H9 (cell line): ENCODE measurements at regions not wholly inside any gene's neighbourhood (a gene's known extent, or its start where the extent isn't known, plus 50 kb on each side); places are given as distances from the start of the nearest gene placed in this dataset.

Source experiments
- DNase-seq: peaks from one replicate; pipeline ENCODE4 v3.0.0-alpha.2; 2017
- H2AFZ ChIP-seq: one replicate; pipeline ENCODE4 v1.6.1; 2013; ENCODE audit warnings: mild to moderate bottlenecking, low read length, control low read depth, moderate library complexity
- H2AK5ac ChIP-seq: 2 replicates; pipeline ENCODE4 v1.6.1; 2013; ENCODE audit warnings: low read length, control low read depth, mixed read lengths; ENCODE audit not compliant: insufficient read length
- H2BK120ac ChIP-seq: one replicate; pipeline ENCODE4 v1.6.1; 2013; ENCODE audit warnings: low read depth, mild to moderate bottlenecking, low read length, control low read depth, inconsistent platforms; ENCODE audit not compliant: poor library complexity, severe bottlenecking
- H2BK12ac ChIP-seq: 2 replicates; pipeline ENCODE4 v1.6.1; 2013; ENCODE audit warnings: low read length, control low read depth, mixed read lengths, low read depth; ENCODE audit not compliant: insufficient read length
- H2BK15ac ChIP-seq: 2 replicates; pipeline ENCODE4 v1.6.1; 2013; ENCODE audit warnings: low read depth, low read length, control low read depth
- H2BK20ac ChIP-seq: one replicate; pipeline ENCODE4 v1.6.1; 2013; ENCODE audit warnings: low read depth, mild to moderate bottlenecking, low read length, control low read depth, inconsistent platforms; ENCODE audit not compliant: poor library complexity, severe bottlenecking
- H2BK5ac ChIP-seq: 2 replicates; pipeline ENCODE4 v1.6.1; 2013; ENCODE audit warnings: low read length, control low read depth, mixed read lengths; ENCODE audit not compliant: insufficient read length
- H3K14ac ChIP-seq: 2 replicates; pipeline ENCODE4 v1.6.1; 2013; ENCODE audit warnings: low read length, control low read depth; ENCODE audit not compliant: insufficient read depth
- H3K18ac ChIP-seq: 2 replicates; pipeline ENCODE4 v1.6.1; 2013; ENCODE audit warnings: low read depth, mild to moderate bottlenecking, mixed read lengths, low read length, control low read depth; ENCODE audit not compliant: insufficient read length
- H3K23ac ChIP-seq: 2 replicates; pipeline ENCODE4 v1.6.1; 2013; ENCODE audit warnings: low read length, control low read depth, mixed read lengths, low read depth; ENCODE audit not compliant: insufficient read length
- H3K23me2 ChIP-seq: 2 replicates; pipeline ENCODE4 v1.6.1; 2013; ENCODE audit warnings: low read depth, mild to moderate bottlenecking, mixed read lengths, low read length, control low read depth; ENCODE audit not compliant: insufficient read length, poor library complexity, severe bottlenecking
- H3K27ac ChIP-seq: 2 replicates; pipeline ENCODE4 v1.5.1; 2013; ENCODE audit warnings: low read length, control low read depth, mixed read lengths, low read depth; ENCODE audit not compliant: insufficient read length
- H3K27me3 ChIP-seq: 2 replicates; pipeline ENCODE4 v1.6.1; 2013; ENCODE audit warnings: low read length, control low read depth, inconsistent platforms; ENCODE audit not compliant: insufficient read depth
- H3K4ac ChIP-seq: 2 replicates; pipeline ENCODE4 v1.6.1; 2013; ENCODE audit warnings: low read depth, mild to moderate bottlenecking, control low read depth, inconsistent platforms, low read length, moderate library complexity
- H3K4me1 ChIP-seq: 2 replicates; pipeline ENCODE4 v1.6.1; 2013; ENCODE audit warnings: low read length, control low read depth, inconsistent platforms; ENCODE audit not compliant: insufficient read depth
- H3K4me2 ChIP-seq: 2 replicates; pipeline ENCODE4 v1.6.1; 2013; ENCODE audit warnings: low read length, control low read depth, mixed read lengths; ENCODE audit not compliant: insufficient read length, insufficient read depth
- H3K56ac ChIP-seq: 2 replicates; pipeline ENCODE4 v1.6.1; 2013; ENCODE audit warnings: low read depth, mild to moderate bottlenecking, mixed read lengths, low read length, control low read depth; ENCODE audit not compliant: insufficient read length
- H3K79me1 ChIP-seq: 2 replicates; pipeline ENCODE4 v1.6.1; 2013; ENCODE audit warnings: low read depth, mild to moderate bottlenecking, moderate library complexity, low read length, control low read depth, inconsistent platforms; ENCODE audit not compliant: insufficient read depth, poor library complexity, severe bottlenecking
- H3K79me2 ChIP-seq: 2 replicates; pipeline ENCODE4 v1.6.1; 2013; ENCODE audit warnings: low read length, control low read depth, inconsistent platforms; ENCODE audit not compliant: insufficient read depth
- H3K9ac ChIP-seq: 2 replicates; pipeline ENCODE4 v1.6.1; 2013; ENCODE audit warnings: low read length, control low read depth, mixed read lengths; ENCODE audit not compliant: insufficient read length; ENCODE audit errors: extremely low read depth
- H3K9me3 ChIP-seq: one replicate; pipeline ENCODE4 v1.6.1; 2013; ENCODE audit warnings: low read depth, low read length, inconsistent platforms; ENCODE audit not compliant: control insufficient read depth
- H3T11ph ChIP-seq: one replicate; pipeline ENCODE4 v1.6.1; 2013; ENCODE audit warnings: mild to moderate bottlenecking, low read length, control low read depth, inconsistent platforms
- H4K20me1 ChIP-seq: one replicate; pipeline ENCODE4 v1.6.1; 2013; ENCODE audit not compliant: control insufficient read depth, insufficient read length, insufficient read depth
- H4K5ac ChIP-seq: 2 replicates; pipeline ENCODE4 v1.6.1; 2013; ENCODE audit warnings: low read depth, mild to moderate bottlenecking, mixed read lengths, low read length, control low read depth; ENCODE audit not compliant: insufficient read length
- H4K8ac ChIP-seq: replicated peaks from 2 replicates; pipeline ENCODE4 v1.6.1; 2013; ENCODE audit warnings: low read length, control low read depth, mixed read lengths, low read depth; ENCODE audit not compliant: insufficient read length
- H4K91ac ChIP-seq: 2 replicates; pipeline ENCODE4 v1.6.1; 2013; ENCODE audit warnings: low read depth, mild to moderate bottlenecking, moderate library complexity, mixed read lengths, low read length, control low read depth; ENCODE audit not compliant: insufficient read length
- H3K27ac Mint-ChIP-seq, 3 experiments: 2 replicates in 2 of 3; 3 replicates in 1 of 3; pipeline ENCODE4 v1.8.0; 2020 to 2021; ENCODE audit warnings: mixed read lengths in 3 of 3, mild to moderate bottlenecking in 1 of 3, moderate library complexity in 1 of 3
- H3K27me3 Mint-ChIP-seq: 2 replicates; pipeline ENCODE4 v1.8.0; 2021; ENCODE audit warnings: low read depth, mild to moderate bottlenecking, moderate library complexity, mixed read lengths
- H3K36me3 Mint-ChIP-seq, 3 experiments: 2 replicates in 2 of 3; 3 replicates in 1 of 3; pipeline ENCODE4 v1.8.0; 2020 to 2021; ENCODE audit warnings: low read depth in 3 of 3, mixed read lengths in 3 of 3; ENCODE audit not compliant: insufficient read depth in 1 of 3
- H3K4me1 Mint-ChIP-seq, 2 experiments: 2 replicates each; pipeline ENCODE4 v1.8.0; 2020; ENCODE audit warnings: mixed read lengths in 2 of 2
- H3K4me3 Mint-ChIP-seq, 2 experiments: 2 replicates in 1 of 2; 3 replicates in 1 of 2; pipeline ENCODE4 v1.8.0; 2020 to 2021; ENCODE audit warnings: mild to moderate bottlenecking in 2 of 2, mixed read lengths in 2 of 2, moderate library complexity in 1 of 2
- H3K9me3 Mint-ChIP-seq, 2 experiments: 2 replicates in 1 of 2; 3 replicates in 1 of 2; pipeline ENCODE4 v1.8.0; 2020; ENCODE audit warnings: mild to moderate bottlenecking in 2 of 2, mixed read lengths in 2 of 2, moderate library complexity in 1 of 2
- WGBS: extraction: QIAGEN DNeasy Blood & Tissue Kit; methylation state at CpG from one replicate; pipeline ENCODE4 v1.1.7; 2013; ENCODE audit warnings: missing lambda C conversion rate, low lambda C conversion rate, mixed read lengths; ENCODE audit not compliant: insufficient read length; ENCODE audit errors: extremely low coverage; 5-methylcytosine and 5-hydroxymethylcytosine counted together
- TF ChIP-seq, protein P1 (sequence below): fragments of 200-600 bp; sonication (generic); conservative IDR thresholded peaks from 3 replicates; pipeline ENCODE4 v1.8.0; 2021; ENCODE audit warnings: antibody characterized with exemption, mild to moderate bottlenecking

DNA sequence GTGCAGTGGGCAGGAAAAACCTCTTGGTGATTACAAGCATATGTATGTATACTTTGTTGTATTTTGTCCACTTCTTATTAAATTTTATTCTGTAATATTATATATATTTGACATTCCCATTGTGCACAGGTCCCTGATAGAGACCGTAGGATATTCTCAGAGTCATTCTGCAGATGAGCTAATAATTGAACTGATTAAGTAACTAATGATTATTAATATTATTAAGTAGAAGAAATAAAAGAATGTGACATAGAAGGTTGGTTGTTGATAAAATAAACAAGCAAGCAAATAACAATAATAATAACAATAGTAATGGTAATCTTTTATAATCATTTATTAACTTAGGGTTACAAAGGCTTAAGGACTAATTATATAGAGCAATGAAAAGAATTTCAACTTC is 780.6 kb upstream of the ZWINT start:
- Histone ChIP-seq H3K27ac (no peak overlapping the region), H3K79me2 (no peaks in the 10 kb centered on the region), H4K91ac (no peak overlapping the region), H3K14ac (no peak overlapping the region), H2BK15ac (no peak overlapping the region), H2AK5ac (no peak overlapping the region), H3K9ac (no peak overlapping the region), H3K23me2 (no peaks in the 10 kb centered on the region), H3K4me2 (no peak overlapping the region), H2AFZ (no peak overlapping the region), H2BK12ac (no peak overlapping the region), H2BK20ac (no peak overlapping the region), H3K79me1 (no peaks in the 10 kb centered on the region), H4K20me1 (no peaks in the 10 kb centered on the region), H4K5ac (no peak overlapping the region), H3K23ac (no peak overlapping the region), H3K18ac (no peak overlapping the region), H2BK120ac (no peak overlapping the region), H3T11ph (no peak overlapping the region), H2BK5ac (no peak overlapping the region), H3K4ac (no peak overlapping the region), H4K8ac (no peak overlapping the region), H3K4me1 (no peaks in the 10 kb centered on the region), H3K27me3 (peaks cover 31% of the 10 kb centered on the region), H3K56ac (no peak overlapping the region), H3K9me3 (no peaks in the 10 kb centered on the region)
- Mint-ChIP-seq H3K9me3 (peaks cover 17 to 20% of the 10 kb centered on the region in 2 experiments), H3K27ac (no peak overlapping the region), H3K27me3 (peaks cover 97% of the 10 kb centered on the region), H3K4me1 (no peaks in the 10 kb centered on the region), H3K4me3 (no peak overlapping the region), H3K36me3 (peaks cover 12 to 27% (median 25%) of the 10 kb centered on the region in 3 experiments)
- WGBS, result no CpG with 5 or more reads among the region's 1 CpG
- TF ChIP-seq, protein P1, sequence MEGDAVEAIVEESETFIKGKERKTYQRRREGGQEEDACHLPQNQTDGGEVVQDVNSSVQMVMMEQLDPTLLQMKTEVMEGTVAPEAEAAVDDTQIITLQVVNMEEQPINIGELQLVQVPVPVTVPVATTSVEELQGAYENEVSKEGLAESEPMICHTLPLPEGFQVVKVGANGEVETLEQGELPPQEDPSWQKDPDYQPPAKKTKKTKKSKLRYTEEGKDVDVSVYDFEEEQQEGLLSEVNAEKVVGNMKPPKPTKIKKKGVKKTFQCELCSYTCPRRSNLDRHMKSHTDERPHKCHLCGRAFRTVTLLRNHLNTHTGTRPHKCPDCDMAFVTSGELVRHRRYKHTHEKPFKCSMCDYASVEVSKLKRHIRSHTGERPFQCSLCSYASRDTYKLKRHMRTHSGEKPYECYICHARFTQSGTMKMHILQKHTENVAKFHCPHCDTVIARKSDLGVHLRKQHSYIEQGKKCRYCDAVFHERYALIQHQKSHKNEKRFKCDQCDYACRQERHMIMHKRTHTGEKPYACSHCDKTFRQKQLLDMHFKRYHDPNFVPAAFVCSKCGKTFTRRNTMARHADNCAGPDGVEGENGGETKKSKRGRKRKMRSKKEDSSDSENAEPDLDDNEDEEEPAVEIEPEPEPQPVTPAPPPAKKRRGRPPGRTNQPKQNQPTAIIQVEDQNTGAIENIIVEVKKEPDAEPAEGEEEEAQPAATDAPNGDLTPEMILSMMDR, result no peak
- DNase-seq, result no peak
